Activated T-helper 9 cell treated with anti-CD3 and anti-CD28 coated beads, Interleukin-2, amount 50 U/mL, for 16 hours (primary cell): ENCODE measurements at regions not wholly inside any gene's neighbourhood (a gene's known extent, or its start where the extent isn't known, plus 50 kb on each side); places are given as distances from the start of the nearest gene placed in this dataset.

Experiments used
- DNase-seq: peaks from one replicate; pipeline ENCODE4 v3.0.0-alpha.2; 2020; ENCODE audit warnings: low read depth

DNA sequence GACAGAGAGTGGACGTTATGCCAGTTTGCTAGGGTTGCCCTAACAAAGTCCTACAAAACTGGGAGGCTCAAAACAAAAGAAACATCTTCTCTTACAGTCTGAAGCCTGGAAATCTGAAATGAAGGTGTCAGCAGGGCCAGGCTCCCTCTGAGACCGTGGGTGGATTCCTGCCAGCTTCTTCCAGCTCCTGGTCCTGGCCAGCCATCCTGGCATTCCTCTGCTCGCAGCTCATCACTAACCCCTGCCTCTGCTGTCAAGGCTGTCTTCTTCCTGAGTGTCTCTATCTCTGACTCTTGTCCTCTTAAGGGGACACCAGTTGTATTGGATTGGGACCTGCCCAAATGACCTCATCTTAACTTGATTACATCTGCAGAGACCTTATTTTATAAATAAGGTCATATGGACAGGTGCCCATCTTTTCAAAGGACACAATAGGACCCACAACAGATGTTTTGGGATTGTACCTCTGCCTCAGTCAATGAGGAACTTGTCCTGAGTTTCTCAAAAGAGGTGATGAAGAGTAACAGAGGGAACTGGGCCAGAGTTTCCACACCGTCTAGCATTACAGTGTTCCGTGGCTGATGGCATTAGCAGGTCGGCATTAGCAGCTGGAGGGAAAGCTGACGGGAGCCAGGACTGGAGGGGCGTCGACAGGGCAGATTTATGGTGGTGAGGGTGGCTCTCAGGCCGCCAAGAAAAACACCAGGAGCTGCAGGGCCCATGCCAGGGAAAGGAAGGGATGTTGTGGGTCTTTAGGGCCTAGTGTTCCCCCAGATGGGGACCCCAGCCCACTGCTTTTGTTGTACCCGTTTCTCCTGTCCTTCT, 157.3 kb downstream of the TBXT start:
- no peak for DNase-seq

DNA sequence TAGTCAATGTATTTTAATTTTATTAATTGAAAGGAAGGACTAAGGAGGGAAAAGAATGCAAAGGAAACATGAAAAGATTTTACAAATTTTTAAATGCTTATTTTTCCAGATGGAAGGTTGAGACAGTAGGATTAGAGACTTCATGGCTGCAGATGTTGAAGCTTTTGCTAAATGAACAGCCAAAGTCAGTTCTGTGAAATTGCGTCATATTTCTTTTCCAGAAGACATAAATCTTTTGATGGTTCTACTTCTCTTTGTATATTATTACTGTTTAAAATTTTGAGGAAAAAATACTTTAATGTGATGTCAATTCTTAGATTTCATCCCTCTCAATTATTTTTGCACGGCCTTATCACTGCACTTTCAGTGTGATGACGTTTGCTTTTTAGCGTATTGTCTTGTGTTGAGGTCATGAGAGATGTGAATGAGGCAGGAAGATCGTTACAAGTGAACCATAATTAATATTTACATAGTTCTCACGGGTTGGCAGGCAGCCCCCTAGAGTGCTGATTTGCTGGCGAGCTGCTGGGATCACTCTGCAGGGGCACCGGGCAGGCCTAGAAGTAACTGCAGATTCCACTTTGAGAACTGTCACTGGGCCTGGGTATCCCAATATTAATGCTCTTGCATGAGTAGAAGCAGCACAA, 158.1 kb downstream of the TBXT start:
- DNase-seq = no peak

DNA sequence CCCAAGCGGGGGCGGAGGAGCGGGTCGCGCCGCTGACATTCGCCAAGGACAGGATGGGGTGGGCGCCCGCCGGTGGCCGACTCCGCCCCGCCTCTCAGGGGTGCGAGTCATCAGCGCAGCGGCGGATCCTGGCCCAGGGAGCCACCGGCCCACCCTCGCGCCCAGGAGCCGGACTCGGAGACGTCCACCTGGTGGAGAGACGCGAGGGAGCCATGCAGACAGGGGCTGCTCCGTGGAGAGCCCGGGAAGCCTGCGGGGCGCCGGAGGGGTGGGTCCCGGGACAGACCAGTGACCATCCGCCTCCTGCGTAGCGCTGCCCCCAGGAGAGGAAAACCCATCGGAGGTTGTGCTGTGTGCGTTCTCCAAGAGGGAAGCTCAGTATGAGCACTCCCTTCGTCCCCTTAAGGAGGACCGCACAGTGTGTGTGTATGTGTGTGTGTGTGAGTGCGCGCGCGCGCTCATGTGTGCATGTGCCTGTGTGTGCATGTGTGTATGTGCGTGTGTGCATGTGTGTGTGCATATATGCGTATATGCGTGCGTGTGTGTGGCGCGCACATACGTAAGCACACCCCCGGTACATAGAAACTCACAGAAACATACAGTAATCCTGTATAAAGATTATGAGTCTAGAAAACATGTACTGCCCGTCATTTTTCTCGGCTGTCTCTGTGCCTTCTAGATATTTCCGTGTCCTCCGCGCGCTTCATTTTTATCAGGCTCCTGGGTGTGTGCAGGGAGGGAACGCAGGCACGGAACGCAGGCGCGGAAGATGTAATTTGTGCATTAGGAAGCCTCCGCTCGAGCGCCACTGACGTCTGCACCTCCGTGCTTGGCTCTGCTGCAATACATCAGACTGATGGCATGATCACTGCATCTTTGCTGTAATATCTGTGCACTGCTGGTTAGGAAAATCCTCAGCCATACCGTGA, 158.9 kb downstream of the TBXT start:
- DNase-seq = no peak

DNA sequence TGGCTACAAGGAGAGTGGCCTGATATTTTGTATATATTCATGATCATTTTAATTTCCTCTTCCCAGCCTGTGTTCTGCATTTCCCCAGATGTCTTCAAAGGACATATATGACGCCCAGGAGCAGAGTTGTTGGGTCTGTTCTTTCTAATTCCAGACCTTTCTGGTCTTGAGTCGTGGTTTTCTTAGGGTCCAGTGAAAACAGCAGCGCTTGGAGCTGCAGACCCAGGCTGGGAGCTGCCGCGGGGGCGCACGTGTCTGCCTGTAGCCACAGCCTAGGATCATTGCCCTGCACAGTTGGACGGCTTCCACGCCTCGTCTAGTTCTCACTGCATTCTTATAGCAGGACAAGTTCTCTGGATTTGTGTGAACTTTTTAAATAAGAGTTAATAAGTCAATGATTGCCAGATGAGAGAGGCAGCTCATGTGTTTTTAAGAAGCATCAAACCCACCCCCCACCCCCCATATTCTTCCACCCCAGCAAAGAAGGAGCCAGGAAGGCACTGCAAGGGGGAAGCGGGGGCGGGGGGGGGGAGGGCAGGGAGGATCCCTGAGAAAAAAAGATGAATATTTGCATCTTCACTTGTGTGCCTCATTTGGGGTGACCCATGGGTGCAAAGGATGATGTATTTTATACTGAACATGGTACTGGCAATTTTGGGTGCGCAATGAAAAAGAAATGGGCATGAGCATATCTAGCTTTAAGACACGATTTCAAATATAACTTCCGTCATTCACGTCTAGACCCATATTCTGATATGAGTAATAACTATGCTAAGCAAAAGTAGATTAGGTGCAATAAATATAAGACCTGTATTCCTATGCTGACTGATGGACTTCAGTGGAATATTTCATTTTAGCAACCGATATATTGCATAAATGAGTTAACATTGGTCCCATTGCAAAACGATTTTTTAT, 160.0 kb downstream of the TBXT start:
- no peak for DNase-seq

DNA sequence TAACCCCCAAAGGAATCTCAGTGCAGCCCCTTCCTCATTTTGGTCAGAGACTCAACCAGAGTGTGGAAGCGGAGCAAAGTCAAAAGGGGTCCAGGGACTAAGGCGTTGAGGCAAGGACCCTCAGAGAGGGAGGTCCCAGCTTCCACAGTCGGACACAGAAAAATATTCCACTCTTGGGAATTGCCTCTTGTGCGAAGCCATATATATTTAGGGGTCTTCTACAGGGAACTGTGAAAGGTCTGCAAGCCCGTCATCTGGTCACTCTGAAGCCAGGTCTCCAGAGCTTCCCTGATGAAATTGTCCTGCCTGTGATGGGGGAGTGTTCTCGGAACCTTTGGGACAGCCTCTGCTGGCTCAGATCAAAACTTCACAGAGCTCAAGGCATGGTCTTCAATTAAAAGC, 160.8 kb downstream of the TBXT start:
- DNase-seq = no peak

DNA sequence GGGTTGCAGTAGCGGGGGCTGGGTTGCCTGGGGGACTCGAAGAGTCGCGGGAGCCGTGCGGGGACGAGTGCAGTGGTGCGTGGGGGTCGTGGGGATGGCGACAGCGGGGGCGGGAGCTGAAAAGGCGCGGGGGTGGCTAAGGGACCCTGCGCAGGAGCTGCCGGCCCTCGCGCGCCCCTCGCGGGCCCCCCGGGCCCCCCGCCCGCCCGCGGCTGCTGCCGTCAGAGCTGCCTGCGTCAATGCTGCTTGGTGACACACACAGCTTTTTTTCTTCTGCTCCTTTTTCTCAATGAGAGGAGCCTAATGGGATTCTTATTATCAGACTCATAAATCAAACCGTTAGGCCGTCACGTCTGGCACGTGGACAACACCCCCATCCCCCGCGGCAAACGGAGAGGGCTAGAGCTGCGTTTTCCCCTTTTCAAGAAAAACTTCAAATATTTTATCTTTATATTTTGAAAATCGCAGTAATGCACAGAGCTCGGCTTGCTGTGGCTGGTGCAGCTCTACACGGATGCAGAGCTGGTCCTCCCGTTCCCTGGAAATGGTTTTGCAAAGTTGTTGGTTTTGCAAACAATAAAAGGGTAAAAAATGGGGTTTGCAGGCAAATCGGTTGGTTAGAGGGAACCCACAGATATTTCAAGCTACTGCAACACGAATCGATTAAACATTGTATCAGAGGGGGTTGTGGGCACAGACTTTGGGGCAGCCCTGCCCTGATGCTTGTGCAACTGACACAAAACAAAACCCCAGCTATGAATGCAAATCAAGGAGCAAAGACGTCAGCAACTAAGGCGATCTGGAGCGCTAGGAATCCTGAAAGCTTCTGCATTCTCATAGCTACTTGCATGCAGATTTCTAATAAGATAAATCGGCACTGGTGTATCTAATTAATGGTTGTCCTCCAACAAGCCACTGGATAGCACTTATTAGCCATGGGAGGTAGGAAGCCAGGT, 161.4 kb downstream of the TBXT start:
- DNase-seq = no peak

DNA sequence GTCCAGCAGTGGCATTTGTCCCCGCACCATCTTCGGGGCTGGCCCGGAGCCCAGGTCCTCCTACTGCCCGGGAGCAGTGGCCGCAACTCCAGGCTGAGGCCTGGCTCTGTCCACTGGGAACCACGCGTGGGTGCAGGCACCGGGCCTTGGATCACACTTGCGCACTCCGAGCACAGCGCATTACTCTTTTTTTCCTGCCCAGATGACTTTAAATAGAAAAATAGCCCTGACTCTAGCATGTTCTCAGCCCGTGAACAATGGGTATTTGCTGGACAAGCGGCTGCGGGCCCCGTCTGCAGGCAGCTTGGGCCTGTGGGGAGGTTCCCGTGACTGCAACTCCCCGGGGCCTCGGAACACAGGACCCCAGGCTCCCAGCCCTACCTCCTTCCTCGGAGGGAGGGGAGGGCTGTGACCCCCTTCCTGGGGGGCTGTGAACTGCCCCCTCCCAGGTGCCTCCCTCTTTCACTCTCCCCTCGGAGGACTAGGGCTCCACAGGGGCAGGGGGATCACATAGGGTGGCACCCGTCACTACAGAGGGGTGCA, 162.2 kb downstream of the TBXT start:
- no peak for DNase-seq

DNA sequence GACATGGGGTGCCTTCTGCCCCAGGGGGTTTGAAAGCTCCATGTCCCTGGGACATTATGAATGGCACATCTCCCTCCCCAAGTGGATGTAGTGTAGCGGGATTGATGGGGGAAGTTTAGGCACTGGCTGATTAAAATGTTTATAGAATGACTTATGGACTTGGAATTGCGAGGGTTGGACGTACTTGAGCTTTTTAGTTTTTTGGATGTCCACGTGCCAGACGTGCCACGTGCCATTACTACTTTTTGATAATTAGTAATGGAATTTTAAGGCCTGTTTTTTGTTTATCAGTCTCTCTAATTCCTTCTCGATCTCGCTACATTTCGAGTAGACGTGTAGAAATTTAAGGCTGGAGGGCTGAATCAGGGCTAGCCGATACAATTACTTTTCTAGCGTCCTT, 162.8 kb downstream of the TBXT start:
- no peak for DNase-seq

DNA sequence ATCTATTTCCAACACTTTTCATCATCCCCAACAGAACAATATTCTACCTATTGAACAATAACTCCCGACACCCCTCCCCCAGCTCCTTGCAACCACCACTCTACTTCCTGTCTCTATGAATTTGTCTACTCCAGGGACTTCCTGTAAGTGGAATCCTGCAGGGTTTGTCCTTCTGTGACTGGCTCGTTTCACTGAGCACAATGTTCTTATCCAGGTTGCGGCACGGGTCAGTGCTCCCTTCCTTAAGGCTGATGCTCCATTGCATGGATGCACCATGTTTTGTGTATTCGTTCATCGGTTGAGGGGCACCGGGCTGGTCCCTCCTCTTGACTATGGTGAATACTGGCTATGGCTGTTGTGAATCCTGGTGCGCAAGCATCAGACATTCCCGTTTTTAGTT, 163.2 kb downstream of the TBXT start:
- DNase-seq = no peak

DNA sequence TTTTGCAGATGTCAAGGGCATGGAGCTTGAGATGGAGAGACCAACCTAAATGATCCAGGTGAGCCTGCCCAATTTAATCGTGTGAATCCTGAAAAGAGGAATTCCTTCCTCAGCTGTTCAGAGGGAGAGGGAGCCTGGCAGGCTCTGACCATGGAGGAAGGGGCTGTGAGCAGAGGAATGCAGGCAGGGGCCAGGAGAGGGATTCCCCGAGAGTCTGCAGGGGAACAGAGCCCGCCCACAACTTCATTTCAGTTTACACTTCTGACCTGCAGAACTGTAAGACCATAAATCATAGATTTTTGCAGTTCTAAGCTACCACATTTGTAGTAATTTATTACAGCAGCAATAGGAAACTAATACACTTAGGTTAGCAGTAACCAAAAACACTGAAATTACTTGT, 164.1 kb downstream of the TBXT start:
- DNase-seq = no peak

DNA sequence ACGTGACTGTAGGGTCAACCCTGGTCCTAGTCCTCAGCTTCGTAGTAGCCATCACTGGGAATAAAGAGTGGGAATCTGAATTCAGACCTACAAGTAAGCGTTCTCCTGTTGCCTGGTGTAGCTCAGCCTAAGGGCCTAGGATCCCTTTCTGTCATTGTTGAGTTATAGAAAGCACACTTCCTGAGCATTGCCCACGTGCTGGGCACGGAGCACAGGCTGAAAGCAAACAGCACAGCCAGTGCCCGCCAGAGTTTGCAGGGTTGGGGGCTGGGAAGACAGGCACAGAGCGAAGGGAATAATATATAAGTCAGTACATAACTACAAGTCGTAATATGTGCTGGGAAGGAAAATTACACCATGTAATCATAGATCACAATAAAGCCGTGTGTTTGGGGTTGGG, 166.3 kb downstream of the TBXT start:
- no peak for DNase-seq

DNA sequence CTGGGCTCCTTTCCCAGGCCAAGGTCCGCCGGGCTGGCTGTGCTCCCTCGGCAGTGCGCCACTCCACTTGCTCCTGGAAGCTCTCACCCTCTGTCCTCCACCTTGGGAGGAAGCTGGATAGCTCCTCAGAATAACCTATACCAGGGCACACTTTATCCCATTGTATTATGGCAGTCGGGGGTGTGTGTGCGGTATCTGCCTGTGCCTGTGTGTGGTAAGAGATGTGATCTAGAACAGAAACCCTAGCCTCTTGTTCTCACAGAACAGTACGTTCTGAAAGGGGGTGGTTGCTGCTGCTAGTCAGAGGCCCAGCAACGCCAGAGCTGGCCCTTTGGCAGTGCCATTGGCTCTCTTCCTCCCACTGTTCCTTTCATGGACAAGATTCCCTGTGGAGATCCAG, 168.4 kb downstream of the TBXT start:
- no peak for DNase-seq

DNA sequence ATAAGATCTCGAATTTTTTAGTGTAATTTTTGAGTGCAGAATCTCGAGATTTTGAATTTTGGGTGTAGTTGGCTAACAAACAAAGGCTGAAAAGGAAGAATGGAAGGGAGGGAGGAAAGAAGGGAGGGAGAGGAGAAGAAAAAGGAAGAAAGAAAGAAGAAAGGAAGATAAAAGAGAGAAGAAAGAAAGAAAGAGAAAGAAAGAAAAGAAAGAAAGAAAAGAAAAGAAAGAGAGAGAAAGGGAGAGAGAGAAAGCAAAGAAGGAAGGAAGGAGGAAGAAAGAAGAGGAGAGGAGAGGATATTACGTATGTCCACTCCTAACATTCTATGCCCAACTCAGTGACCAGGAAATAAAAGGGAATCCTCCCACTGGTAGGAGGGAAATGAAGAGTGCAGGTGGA, 169.6 kb downstream of the TBXT start:
- DNase-seq = no peak

DNA sequence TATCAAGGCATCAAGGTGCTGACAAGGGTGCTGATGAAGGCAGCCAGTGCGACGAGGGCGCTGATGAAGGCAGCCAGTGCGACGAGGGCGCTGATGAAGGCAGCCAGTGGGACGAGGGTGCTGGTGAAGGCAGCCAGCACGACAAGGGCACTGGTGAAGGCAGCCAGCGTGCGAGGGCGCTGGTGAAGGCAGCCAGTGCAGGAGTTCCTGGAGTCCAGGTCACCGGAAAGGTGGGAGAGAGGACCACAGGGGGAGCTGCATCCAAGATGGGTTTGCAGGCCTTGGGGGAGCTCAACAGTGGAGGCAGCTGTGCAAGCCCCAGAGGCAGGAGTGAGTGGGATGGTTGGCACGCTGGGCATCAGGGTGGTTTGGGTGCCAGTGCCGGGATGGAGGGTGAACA, 176.3 kb downstream of the TBXT start:
- no peak for DNase-seq

DNA sequence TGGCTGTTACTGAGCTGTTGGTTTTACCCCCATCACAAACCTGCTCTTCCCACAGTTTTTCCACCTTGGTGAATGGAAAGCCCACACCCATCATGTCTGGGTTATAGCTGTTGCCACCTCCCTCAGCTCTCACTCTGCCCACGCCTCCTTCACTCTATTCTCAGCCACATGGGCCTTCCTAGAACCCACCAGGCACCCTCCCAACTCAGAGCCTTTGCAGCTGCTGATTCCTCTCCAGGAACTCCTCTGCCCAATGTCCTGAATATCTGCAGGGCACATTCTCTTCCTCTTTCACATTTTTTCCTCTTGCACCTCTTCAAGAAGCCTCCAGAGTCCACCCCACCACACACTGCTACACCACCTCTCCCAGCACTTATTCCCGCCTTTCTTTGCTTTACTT, 177.4 kb downstream of the TBXT start:
- DNase-seq = no peak

DNA sequence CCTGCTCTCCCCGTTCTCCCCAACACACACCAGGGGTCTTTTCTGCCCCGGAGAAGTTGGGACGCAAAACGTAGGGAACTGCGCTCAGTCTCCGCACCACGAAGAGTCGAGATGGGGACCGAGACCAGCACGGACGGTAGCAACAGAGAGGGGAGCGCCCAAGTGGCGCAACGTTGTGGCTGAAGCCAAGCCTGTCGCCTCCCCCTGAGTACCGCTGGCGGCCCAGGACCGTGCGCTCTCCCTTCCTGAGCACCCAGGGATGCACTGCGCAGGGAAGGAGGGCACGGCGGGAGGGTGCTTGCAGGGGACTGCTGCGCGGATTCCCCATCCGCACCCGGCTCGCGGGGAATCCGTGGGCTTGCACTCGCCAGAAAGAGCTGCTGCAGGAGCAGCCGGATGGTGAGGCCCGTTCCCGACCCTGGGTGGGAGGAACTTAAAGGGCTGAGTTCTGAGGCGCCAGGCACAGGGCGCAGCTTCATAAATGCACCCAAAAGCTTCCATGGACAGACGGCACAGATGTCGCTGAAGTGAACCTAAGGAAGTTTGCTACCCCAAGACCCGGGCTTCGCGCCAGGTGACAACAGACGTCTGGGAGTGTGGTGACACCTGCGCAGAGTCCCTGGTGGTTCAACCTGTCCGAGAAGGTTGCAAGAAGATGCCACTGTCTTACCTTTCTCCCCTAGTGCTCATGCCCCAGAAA, 178.7 kb downstream of the TBXT start:
- no peak for DNase-seq

DNA sequence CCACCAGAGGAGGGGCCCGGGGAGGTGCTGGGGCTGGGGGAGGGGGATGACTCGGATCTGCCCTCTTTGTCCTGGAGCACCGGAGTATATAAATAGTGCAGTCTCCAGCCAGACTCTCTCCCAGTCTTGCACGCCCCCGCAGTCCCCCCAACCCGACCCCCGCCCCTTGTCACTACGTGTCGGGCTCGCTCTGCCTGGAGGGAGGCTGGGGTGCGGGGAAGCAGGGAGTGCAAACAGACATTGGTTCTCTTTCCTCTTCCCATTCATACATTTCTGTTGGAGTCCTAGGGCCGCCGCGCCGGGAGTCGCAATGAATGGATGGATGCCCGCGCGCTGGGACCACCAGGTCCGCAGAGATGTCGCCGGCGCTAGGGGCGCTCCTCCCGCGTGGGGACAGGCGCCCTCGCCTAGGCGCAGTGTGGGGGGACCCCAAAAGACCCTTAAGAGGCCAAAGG, 179.3 kb downstream of the TBXT start:
- no peak for DNase-seq

DNA sequence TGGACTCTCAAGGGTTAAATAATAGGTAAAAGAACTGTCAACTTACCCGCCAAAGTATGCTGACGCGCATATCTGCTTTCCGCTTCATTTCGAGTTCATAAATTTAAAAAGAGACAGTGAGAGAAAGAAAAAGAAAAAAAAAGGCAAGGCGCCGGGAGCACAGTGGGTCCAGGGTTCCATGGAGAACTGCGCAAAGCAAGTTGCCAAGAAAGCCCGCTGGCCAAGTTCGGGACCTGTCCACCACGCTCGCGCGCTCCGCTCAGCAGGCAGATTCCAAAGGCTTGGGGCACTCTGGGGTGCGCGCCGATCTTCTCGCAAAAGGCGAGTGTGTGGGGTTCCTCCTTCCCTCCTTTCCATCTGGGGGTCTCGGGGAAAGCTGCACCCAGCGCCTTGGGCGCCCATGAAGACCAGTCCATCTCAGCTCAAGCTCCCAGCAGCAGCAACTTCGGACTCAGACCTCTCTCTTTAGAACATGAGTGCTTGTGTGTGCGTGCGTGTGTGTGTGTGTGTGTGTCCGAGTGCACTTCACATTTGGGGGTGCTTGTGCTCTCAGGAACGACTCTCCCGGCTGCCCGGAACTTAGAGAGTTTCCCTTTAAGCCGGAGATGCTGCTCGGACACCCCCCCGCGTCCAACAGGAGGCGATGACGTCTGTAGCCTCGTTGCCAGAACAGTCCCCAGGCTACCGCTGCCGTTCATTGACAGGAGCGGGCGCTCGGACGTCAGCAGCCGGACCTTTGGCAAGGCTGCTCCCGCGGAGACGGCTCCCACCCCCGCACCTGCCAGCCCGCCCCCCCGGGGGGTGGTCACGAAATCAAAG, 180.0 kb downstream of the TBXT start:
- DNase-seq = no peak
